Fibroblast of skin of left biceps (primary cell): ENCODE measurements at regions not wholly inside any gene's neighbourhood (a gene's known extent, or its start where the extent isn't known, plus 50 kb on each side); places are given as distances from the start of the nearest gene placed in this dataset.

Source experiments
- DNase-seq, 2 experiments: peaks; one replicate each; pipeline ENCODE4 v3.0.0-alpha.2; 2013; ENCODE audit warnings: low read depth in 2 of 2

GRCh38 chr7:24521917-24522623, 51.2 kb upstream of the PALS2 start:
- no peak for DNase-seq
